ENCODE measurements at regions not wholly inside any gene's neighbourhood (a gene's known extent, or its start where the extent isn't known, plus 50 kb on each side); places are given as distances from the start of the nearest gene placed in this dataset.

DNA sequence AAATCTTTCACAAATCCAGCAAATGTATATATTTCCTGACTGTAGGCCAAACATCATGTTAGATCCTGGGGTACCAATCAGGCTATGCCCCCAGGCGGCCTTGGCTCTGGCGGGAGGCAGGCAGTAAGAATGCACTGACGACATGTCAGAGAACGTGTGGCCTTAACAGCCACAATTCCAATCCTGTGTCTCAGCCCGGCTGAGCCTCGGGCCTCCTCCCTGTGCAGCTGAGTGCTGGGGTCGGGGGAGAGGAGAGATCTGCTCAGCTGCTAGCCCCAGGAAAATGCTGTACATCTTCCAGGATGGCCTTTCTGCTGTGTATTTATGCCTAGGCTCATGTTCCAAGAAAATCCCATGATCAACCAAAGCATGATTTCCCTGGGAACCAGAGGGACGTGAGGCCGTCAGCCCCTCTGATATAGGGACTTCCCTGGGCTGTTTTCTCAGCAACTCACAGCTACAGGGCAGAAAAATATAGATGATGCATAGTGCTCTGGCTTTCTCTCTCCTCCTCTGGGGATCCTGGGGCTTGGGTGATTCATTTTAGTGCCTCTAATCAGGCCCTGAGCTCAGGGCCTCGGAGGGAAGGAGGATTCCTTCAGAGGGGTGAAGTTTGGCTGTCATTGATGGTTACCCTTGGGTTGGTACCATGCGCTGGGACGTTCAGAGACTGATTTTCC is 604.0 kb downstream of the HS3ST4 start:
- no peak for DNase-seq

DNA sequence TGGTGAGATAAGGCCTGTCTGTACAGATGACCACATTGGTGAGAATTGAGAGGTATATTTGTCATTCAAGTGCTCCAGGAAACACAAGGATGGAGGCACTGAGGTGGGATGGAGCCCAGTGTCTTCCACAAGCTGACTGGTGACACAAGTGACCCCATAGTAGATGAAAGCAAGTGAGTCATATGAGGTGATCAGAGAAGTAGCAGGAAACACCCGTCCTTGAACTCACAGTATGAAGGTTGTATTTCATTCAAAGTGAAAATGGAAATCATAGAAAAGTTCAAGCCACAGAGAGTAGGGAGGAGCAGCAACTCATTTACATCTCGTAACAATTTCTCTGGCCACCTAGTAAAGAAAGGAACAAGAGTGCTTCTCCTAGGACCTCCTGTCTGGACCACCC is 609.8 kb downstream of the HS3ST4 start:
- no peak for DNase-seq

DNA sequence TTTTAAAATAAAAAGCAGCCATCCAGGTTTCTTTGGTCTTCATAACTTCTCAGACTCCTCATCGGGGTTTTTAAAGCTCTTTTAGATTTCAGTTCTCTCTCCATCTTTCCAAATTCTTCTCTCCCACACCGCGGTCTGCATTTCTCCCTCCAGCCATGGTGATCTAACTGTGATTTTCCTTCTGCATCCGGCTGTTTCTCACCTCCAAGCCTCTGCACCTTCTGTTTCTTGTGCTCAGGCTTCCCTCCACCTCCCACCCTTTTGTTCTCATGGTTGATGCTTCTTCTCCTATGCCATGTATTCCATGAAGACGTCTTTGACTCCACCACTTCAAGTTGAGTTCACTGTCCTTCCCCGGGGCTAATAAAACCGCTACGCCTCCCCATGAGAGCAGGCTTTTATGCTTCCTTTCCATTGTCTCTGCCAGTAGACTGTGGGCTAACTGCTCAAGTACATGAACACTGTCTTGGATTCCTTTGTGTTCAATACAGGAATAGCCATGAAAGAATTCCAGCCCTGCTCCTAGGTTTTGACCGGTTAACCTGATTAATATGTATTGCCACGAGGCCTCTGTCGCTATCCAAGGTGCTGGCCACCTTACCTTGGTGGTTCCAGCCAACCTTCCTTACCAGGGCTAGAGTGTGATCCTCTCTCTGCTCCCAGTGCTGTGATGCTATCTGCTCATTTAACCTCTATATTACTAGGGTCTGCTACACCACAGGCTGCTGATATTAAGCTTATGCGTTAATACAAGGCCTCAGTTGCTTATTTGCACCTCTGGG is 625.1 kb downstream of the HS3ST4 start:
- DNase-seq: no peak

DNA sequence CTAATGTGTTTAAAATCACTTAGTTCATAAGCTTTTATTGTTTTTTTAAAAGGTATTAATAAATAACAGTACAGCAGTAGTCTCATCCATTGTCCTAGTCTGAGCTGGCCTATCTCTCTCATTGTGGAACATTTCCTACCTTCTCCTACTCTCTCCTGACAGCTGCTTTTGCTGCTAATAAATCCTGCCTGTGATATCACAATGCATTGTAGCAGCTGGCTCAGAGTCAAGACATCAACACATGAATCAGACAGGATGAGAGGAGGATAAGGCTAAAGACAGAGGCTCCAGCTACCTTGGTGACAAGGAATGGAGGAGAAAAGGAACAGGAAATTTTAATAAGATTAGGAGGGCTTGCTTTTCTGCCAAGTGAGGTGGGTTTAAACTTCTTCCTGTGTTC is 626.1 kb downstream of the HS3ST4 start:
- no peak for DNase-seq

DNA sequence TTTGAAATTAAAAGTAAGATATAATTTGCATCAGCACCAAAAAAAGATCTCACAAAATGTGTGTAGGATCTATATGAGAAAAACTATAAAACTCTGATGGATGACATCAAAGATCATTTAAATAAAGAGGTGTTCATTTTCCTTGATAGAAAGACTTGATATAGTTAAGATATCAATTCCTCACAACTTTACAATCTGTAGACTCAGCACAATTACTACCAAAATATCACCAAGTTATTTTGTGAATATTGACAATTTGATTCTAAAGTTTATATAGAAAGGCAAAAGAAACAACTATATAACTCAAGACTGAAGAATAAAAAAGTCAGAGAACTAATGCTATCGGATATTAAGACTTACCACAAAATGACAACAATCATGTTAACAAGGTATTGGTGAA is 638.9 kb downstream of the HS3ST4 start:
- no peak for DNase-seq

DNA sequence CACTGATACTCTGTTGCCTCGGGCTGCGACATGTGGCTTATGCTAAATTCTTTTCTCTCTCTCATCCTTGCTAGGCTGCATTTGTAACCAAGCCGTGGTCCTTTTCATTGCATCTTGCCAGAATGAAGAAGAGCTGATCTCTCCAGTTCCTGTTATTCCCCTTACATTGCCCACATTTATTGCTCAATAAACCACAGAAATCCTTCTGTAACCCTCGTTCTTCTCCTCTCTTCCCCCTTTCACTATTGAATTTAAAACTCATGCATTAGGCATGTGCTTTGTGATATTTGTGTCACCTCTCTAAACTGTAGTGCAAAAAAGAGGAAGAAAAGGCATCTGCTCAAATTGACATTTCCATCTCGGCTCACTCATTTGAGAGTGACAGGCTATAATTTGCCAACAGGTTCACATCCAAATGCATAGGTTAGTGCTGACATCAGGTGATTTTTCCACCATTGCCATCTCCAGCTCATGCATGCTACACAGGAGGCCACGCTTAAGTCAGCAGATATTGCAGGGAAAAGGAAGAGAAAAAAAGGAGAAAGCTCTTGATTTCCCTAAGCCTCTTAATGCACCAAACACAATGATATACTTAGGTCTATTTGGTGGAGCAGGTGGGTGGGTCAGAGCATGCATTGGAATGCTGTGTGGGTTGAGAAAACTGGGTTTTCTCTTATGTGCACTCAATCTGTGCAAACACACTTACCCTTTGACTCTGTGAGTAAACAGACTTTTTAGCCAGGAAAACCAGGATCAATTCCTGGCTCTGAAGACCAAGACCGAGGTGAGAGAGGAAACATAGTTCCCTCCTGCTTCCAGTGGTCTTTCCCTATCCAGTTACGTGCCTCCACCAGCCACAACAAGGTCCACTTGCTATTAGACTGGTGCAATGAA is 642.7 kb downstream of the HS3ST4 start:
- no peak for DNase-seq

DNA sequence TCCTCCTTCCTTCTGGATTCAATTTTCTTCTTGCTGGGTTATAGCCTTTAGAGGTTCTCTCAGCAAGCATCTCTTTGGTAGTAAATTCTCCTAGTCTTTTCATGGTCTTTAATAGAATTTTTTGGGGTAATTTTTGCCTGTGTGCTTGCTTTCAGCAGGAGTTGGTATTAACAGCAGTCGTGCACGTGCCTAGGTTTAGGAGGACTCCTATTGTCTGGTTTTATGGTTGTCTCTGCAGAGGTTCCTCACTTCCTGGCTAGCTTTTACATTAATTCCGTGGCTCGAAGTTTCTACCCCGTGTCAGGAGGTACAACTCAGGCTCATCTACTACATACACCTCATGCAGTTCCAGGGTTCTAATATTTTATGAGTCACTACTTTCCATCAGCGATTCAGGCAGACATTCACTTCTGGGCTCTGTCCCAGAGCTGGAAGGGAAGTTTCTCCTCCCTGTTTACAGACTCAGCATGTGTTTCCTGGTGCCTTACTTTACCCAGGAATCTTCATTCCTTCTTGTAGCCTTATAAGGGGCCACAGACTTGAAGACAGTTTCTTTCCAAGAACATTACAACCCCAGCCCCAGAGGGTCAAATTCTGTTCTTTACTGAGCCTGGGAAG is 643.6 kb downstream of the HS3ST4 start:
- DNase-seq: no peak

DNA sequence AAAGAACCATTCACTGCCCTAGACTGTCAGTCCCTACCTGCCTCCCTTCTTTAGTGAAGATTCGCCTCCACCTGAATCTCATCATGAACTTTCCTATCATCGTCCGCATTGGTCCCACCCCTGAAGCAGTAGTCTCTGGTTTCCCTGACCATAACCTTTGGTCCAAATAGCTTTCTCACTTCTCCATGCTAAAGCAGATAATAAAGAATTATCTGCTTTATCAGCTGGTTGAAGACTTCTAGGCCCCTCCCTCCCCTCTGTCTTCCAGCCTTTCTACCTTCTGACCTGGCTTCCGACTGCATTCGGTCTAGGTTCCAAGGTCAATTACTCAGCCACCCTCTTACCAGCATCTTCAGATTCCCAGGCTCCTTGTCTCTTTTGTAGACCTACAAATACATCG is 650.9 kb downstream of the HS3ST4 start:
- DNase-seq: no peak

DNA sequence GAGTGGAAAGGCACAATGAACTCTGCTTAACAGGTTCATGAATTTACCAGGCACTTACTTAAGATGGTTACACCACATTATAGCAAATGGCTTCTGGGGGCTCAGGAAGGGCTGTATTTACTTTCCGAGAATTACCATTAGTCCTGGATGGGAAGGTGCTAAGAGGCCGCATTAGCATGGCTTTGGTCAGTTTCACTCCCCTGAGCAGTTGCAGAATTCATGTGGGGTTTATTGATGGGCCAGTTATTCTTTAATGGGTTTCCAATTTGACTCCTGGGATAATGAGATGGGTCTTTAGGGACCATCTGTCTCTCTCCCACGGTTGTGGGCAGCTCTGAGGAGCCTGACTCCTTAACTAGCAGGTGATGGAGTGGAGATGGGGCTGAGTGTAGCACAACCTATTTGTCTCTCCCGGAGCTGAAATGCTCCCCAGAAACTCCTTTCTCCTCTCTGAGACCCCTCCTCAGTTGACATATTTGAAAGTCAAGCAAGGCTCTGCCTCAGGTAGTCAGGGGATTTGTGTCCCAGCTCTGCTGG is 652.5 kb downstream of the HS3ST4 start:
- no peak for DNase-seq

DNA sequence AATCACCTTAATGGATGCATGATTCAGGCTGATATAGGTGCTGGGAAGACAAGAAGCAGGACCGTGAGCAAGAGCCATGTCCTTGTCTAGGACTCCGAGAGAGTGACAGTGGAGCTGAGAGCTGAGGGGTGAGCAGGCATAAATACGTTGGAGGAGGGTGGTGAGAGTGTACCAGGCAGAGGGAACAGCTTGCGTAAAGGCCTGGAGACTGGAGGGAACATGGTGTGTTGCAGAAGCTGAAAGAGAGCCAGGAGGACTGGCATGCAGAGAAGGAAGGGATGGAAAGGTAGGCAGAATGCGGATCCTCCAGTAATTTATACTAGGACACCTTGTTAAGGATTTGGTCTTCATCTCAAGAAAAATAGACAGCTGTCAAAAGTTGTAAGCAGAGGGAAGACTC is 653.2 kb downstream of the HS3ST4 start:
- no peak for DNase-seq

DNA sequence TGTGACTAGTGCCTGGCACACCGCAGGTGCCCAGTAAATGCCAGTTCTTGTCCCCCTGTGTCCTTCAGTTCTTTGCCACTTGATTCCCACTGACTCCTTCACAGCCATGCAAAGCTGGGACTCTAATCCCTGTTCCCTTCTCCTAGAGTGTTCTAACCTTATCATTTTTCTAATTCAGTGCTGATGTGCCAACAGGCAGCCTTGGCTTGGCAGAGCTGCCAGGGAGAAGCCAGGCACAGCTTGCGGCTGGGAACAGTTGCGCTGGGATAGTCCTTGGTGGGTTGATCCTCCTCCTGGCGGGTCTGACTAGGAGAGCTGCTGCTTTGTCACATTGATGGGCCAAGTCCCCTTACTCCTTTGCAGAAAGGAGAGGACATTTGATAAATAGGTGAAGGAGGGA is 654.2 kb downstream of the HS3ST4 start:
- no peak for DNase-seq

DNA sequence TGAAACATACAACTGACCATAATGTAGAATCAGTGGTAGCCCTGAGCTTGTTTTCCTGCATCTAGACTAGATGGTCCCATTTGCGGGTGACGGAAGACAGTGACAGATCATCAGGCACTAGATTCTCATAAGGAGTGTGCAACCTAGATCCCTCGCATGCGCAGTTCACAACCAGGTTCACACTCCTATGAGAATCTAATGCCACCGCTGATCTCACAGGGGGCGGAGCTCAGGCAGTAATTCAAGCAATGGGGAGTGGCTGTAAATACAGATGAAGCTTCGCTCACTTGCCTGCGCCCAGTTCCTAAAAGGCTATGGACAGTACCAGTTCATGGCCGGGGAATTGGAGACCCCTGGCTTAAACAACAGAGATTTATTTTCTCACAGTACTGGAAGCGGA is 656.3 kb downstream of the HS3ST4 start:
- DNase-seq: no peak

DNA sequence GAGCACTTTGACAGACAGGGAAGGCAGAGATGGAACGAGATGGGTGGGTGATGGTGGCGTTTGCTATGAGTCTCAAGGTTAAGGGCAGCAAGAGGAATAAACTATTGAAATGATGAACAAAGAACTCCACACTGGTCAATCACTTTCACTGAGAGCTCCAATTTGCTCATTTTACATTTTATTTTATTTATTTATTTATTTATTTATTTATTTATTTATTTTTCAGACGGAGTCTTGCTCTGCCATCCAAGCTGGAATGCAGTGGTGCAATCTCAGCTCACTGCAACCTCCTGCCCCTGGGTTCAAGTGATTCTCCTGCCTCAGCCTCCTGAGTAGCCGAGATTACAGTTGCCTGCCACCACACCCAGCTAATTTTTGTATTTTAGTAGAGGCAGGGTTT is 669.1 kb downstream of the HS3ST4 start:
- DNase-seq: no peak

DNA sequence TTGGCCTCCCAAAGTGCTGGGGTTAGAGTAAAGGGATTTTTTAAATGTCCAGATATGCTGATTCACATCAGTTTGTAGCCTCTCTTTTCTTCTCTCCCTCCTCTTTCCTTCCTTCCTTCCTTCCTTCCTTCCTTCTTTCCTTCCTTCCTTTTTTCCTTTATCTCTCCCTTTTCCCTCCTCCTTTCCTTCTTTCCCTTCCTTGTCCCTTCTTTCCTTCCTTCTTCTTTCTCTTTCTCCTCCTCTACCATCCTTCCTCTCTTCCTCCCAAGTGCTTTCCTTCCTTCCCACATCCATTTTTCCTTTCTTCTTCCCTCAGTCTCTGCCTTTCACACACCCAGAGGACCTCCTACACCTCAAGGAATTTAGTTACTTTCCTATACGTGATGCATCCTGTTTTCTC is 671.8 kb downstream of the HS3ST4 start:
- no peak for DNase-seq

DNA sequence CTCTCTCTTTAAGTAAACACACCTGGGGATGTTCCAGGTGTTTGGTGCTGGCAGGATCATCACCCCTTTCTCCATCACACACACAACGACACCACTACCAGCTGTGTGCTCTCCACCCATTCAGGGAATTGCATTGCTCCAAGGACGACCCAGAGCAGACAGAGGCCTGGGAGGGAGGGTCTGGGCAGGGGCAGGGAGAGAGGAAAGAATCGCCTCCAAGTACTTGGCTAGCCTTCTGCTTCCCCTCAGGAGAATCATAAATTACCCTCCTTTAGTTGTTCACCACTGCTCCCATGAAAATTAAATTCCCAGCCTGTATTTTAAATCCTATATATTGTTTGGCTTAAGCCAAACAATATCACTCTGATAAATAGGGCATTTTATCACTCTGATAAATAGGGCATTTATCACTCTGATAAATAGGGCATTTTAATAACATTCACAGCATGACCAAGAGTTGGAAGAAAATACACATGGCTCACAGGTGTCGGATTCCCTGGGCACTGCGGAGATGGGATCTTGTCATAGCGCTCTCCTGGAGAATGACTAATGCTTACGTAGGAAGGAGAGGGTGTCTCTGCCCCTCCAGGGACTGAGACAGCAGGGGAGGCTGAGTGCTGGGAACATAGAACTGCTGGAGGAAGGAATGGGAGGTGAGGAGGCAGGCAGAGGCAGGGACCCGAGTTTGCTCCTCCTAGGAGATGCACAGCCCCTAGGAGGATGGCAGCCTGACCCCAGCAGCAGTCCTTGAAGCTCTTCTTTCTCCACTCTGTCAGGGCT is 673.6 kb downstream of the HS3ST4 start:
- no peak for DNase-seq

DNA sequence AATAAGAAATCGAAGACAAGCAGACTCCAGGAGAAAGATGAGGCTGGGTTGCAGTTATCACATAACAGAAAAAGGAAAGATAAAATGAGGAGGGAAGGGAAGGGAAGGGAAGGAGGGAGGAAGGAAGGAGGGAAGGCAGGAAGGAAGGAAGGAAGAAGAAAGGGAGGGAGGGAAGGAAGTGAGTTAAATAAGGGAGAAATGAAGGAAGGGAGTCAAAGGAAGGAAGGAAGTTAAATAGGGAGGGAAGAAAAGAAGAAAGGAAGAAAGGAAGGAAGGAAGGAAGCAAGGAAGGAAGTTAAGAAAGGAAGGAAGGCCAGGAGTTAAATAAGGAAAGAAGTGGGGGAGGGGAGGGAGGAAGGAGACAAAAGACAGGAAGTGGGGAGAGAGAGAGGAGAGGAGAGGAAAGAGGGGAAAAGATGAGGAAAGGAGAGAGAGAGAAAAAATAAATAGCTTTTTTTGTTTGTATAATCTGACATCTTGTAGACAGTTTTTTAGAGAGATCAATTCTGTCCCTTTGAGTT is 679.6 kb downstream of the HS3ST4 start:
- no peak for DNase-seq

DNA sequence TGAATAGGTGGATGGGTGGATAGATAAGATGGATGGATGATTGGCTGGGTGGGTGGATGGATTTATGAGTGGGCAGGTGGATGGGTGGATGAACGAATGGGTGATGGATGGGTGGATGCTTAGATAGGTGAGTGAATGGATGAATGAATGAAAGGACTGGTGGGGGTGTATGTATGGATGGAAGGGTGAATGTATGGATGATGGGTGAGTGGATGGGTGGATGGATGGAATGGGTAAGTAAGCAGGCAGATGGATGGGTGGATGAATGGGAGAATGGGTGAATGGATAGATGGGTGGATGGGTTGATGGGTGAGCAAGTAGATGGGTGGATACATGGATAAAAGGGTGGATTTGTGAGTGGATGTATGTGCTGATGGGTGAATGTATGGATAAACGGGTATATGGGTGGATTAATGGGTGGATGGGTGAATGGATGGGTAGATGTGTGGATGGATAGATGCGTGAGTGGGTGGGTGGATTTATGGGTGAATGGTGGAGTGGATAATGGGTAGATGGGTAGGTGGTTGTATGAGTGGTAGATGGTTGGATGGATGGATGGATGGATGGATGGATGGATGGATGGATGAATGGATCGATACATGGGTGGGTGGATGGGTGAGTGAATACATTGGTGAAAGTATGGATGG is 682.6 kb downstream of the HS3ST4 start:
- DNase-seq: no peak

DNA sequence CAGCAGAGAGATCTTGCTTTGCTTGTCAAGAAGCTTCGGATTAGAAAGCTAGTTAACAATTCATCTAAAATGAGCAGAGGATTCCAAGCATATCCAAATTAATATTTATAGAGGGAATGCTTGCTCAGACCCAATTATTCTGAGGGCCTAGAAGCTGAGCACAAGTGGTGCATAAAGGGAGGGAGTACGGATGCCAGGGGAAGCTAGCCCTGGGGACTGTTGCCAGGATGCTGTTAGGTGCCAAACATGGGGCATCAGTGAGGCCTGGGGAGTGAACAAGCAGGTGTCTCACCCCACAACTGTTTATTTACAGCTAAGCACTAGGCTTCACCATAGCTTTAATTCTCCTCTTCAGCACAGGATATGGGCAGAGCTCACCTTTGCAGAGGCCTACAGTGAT is 684.1 kb upstream of the C16orf82 start:
- DNase-seq: no peak

DNA sequence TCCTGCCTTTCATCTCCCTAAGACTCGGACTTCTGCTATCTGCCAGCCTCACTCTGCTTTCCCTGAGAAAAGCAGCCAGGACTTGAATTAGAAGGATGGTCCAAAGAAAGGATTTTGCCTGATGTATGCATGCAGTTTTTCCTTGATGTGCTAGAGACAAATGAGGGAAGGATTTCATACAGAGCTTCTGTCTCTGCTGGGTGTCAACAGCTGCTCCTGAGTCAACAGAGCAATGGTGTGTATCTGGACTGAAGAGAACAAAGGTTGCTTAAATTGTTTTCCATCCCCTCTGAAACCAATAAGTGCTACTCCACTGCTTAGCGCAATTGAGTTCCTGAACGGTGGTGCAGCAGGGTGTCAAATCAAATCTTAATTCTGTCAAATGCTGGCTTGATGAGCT is 680.6 kb upstream of the C16orf82 start:
- DNase-seq: no peak

DNA sequence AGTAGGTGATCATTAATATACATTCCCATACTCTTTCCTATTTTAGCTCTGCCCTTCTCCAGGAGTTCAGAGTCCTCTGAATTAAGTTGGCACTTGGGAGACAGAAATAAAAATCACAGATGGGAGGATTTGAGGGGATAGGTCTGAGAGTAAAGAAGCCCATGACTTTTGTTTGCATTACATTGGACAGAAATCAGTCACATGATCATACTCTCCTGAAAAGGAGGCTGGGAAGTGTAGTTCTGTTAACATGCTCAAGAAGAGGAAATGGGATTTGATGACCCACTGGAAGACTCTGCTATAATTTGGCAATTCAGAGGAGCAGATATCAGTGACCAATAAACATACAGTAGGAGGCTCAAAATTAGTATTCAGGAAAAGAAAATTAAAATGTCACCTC is 674.9 kb upstream of the C16orf82 start:
- DNase-seq: no peak

DNA sequence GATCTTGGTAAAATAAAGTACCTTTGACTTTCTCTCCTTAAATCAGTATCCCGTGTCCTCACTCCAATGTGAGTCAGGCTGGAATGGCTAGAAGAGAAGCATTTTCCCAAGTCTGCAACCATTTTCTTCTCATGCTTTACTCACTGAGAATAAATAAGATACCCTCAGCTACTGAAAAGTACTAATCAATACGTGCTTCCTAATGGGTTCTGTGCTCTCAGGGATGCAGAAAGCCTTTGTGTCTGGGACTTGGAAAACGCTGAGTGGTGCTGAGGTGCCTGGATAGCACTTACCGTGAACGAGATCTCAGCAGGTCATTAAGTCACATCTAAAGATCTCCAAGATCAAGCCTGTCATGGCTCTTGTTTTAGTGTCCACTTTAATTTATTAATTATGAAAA is 672.3 kb upstream of the C16orf82 start:
- DNase-seq: no peak
